SK-N-SH (cell line): ENCODE measurements at regions not wholly inside any gene's neighbourhood (a gene's known extent, or its start where the extent isn't known, plus 50 kb on each side); places are given as distances from the start of the nearest gene placed in this dataset.

ENCODE experiments used
- CTCF ChIA-PET: fragments of 300-600, 350-600 bp; formaldehyde crosslinking; extraction: SDS; loops from one replicate; lab custom pipeline; 2021; lab: Yijun Ruan, JAX
- POLR2A ChIA-PET: fragments of 350-600 bp; sonication (Branson Sonifier 250); formaldehyde crosslinking; extraction: SDS; loops from one replicate; lab custom pipeline; 2020; ENCODE audit warnings: antibody characterized with exemption, inconsistent platforms; lab: Yijun Ruan, JAX
- DNase-seq: peaks from one replicate; pipeline ENCODE4 v3.0.0; 2012
- H2AFZ ChIP-seq: fragments of 200-600 bp; sonication (generic); 2 replicates; pipeline ENCODE4 v1.8.1; 2016; ENCODE audit warnings: antibody characterized with exemption, mild to moderate bottlenecking, low read depth
- H3F3A ChIP-seq: fragments of 200-600 bp; sonication (generic); replicated peaks from 2 replicates; pipeline ENCODE3; 2016; ENCODE audit warnings: antibody characterized with exemption, mild to moderate bottlenecking; ENCODE audit not compliant: insufficient read depth
- H3K27ac ChIP-seq, 2 experiments: fragments of 200-500 bp in 1 of 2; fragments of 200-600 bp in 1 of 2; sonication (Bioruptor generic) in 1 of 2; sonication (generic), shearing (Covaris generic) in 1 of 2; 2 replicates each; pipeline versions ENCODE4 v1.5.1 to v1.6.1; 2014 to 2016; ENCODE audit warnings: low read depth in 2 of 2, inconsistent platforms in 1 of 2, low read length in 1 of 2, mild to moderate bottlenecking in 1 of 2, mixed read lengths in 1 of 2
- H3K27me3 ChIP-seq: fragments of 200-600 bp; sonication (generic), shearing (Covaris generic); 2 replicates; pipeline ENCODE4 v1.6.1; 2016; ENCODE audit warnings: mixed run types; ENCODE audit not compliant: insufficient read depth
- H3K36me3 ChIP-seq, 2 experiments: fragments of 200-500 bp in 1 of 2; fragments of 200-600 bp in 1 of 2; sonication (Bioruptor generic) in 1 of 2; sonication (generic) in 1 of 2; replicated peaks in 1 of 2; 2 replicates each; pipeline versions ENCODE3 to v1.5.1; 2014 to 2016; ENCODE audit warnings: low read length in 1 of 2, mild to moderate bottlenecking in 1 of 2; ENCODE audit not compliant: insufficient read depth in 2 of 2, control insufficient read depth in 1 of 2
- H3K4me1 ChIP-seq, 2 experiments: fragments of 200-500 bp in 1 of 2; fragments of 200-600 bp in 1 of 2; sonication (Bioruptor generic) in 1 of 2; sonication (generic), shearing (Covaris generic) in 1 of 2; 2 replicates each; pipeline versions ENCODE4 v1.5.1 to v1.6.1; 2014 to 2016; ENCODE audit warnings: low read depth in 1 of 2, low read length in 1 of 2, mixed run types in 1 of 2; ENCODE audit not compliant: insufficient read depth in 2 of 2, control insufficient read depth in 1 of 2
- H3K4me2 ChIP-seq: fragments of 200-600 bp; sonication (generic), shearing (Covaris generic); 2 replicates; pipeline ENCODE4 v1.6.1; 2017; ENCODE audit warnings: mixed run types
- H3K4me3 ChIP-seq, 2 experiments: fragments of 200-500 bp in 1 of 2; fragments of 200-600 bp in 1 of 2; sonication (Bioruptor generic) in 1 of 2; sonication (generic), shearing (Covaris generic) in 1 of 2; 2 replicates each; pipeline versions ENCODE4 v1.5.1 to v1.8.1; 2014 to 2016; ENCODE audit warnings: low read depth in 2 of 2, inconsistent platforms in 1 of 2, low read length in 1 of 2, mild to moderate bottlenecking in 1 of 2, mixed read lengths in 1 of 2, moderate library complexity in 1 of 2
- H3K79me2 ChIP-seq: fragments of 200-600 bp; sonication (generic); 2 replicates; pipeline ENCODE4 v1.8.1; 2017; ENCODE audit warnings: mild to moderate bottlenecking; ENCODE audit not compliant: insufficient read depth
- H3K9ac ChIP-seq: fragments of 200-600 bp; sonication (generic); 2 replicates; pipeline ENCODE4 v1.6.1; 2017; ENCODE audit warnings: mixed run types
- H3K9me2 ChIP-seq: fragments of 200-600 bp; sonication (generic); 2 replicates; pipeline ENCODE4 v1.6.1; 2017; ENCODE audit warnings: mixed run types
- H3K9me3 ChIP-seq: fragments of 200-600 bp; sonication (generic); 2 replicates; pipeline ENCODE4 v1.6.1; 2017; ENCODE audit warnings: mixed run types, mild to moderate bottlenecking, moderate library complexity
- H4K20me1 ChIP-seq: fragments of 200-600 bp; sonication (generic); 2 replicates; pipeline ENCODE4 v1.6.1; 2017; ENCODE audit warnings: mild to moderate bottlenecking, mixed run types; ENCODE audit not compliant: insufficient read depth
- EP300 ChIP-seq, 2 experiments: IDR thresholded peaks; 2 replicates each; pipeline versions ENCODE4 v1.4.0 to v1.6.1; 2012; ENCODE audit warnings: borderline replicate concordance in 1 of 2, low read depth in 1 of 2, low read length in 1 of 2
- EZH2phosphoT487 ChIP-seq: fragments of 200-600 bp; sonication (generic); IDR thresholded peaks from 2 replicates; pipeline ENCODE4 v1.6.1; 2017; ENCODE audit warnings: low read depth, mixed run types, mild to moderate bottlenecking, antibody characterized with exemption, moderate library complexity, borderline replicate concordance
- FOSL2 ChIP-seq: IDR thresholded peaks from 2 replicates; pipeline ENCODE4 v1.4.0; 2012; ENCODE audit warnings: low read depth, mild to moderate bottlenecking, moderate library complexity, borderline replicate concordance
- MAX ChIP-seq: IDR thresholded peaks from 2 replicates; pipeline ENCODE4 v1.4.0; 2012; ENCODE audit warnings: low read depth
- NFIC ChIP-seq: IDR thresholded peaks from 2 replicates; pipeline ENCODE4 v1.4.0; 2012; ENCODE audit warnings: borderline replicate concordance
- NRF1 ChIP-seq: IDR thresholded peaks from 2 replicates; pipeline ENCODE4 v1.6.1; 2012; ENCODE audit warnings: low read depth, mild to moderate bottlenecking, low read length
- POLR2AphosphoS5 ChIP-seq: IDR thresholded peaks from 2 replicates; pipeline ENCODE4 v1.6.1; 2012; ENCODE audit warnings: low read depth, low read length
- RXRA ChIP-seq: IDR thresholded peaks from 2 replicates; pipeline ENCODE4 v1.4.0; 2012; ENCODE audit warnings: low read depth, mild to moderate bottlenecking, borderline replicate concordance
- TEAD4 ChIP-seq: IDR thresholded peaks from 2 replicates; pipeline ENCODE4 v1.4.0; 2012; ENCODE audit warnings: mild to moderate bottlenecking, borderline replicate concordance; ENCODE audit not compliant: insufficient read depth
- USF2 ChIP-seq: fragments of 150-350 bp; IDR thresholded peaks from 2 replicates; pipeline ENCODE4 v1.6.1; 2017; ENCODE audit warnings: antibody characterized with exemption, low read length, low read depth, borderline replicate concordance
- YY1 ChIP-seq: IDR thresholded peaks from 2 replicates; pipeline ENCODE4 v1.4.0; 2012; ENCODE audit warnings: low read depth, mild to moderate bottlenecking
- ZBTB33 ChIP-seq: IDR thresholded peaks from 2 replicates; pipeline ENCODE4 v1.4.0; 2012; ENCODE audit warnings: low read depth, borderline replicate concordance
- WGBS: methylation state at CpG from one replicate; pipeline ENCODE4 v1.1.6; 2017; ENCODE audit warnings: low lambda C conversion rate; 5-methylcytosine and 5-hydroxymethylcytosine counted together

- Histone ChIP-seq H3K4me3 (no peak overlapping the region), H2AFZ (no peak overlapping the region), H3K4me2 (no peak overlapping the region), H3K27ac (no peak overlapping the region), H3K9me3 (no peaks in the 10 kb centered on the region), H3K4me1 (no peaks in the 10 kb centered on the region; a peak in 1 of 4 replicates), H4K20me1 (no peaks in the 10 kb centered on the region), H3F3A (no peaks in the 10 kb centered on the region), H3K36me3 (no peaks in the 10 kb centered on the region), H3K27me3 (no peaks in the 10 kb centered on the region), H3K9ac (no peak overlapping the region), H3K9me2 (no peaks in the 10 kb centered on the region), H3K79me2 (no peaks in the 10 kb centered on the region)
- TF ChIP-seq NRF1: no peak
- DNase-seq: no peak
- ChIA-PET CTCF (no interaction called here), POLR2A (no interaction called here)
Observed at GRCh38 chr11:104467404-104467803, 303.5 kb upstream of the PDGFD start.

GRCh38 chr11:104465321-104465720 lies 301.4 kb upstream of the PDGFD start:
- no peaks in the 10 kb centered on the region for H3F3A ChIP-seq
- H3K36me3 ChIP-seq: no peaks in the 10 kb centered on the region
- no peaks in the 10 kb centered on the region for H4K20me1 ChIP-seq
- POLR2A ChIA-PET: no interaction called here
- CTCF ChIA-PET: interaction anchor here (0.8 kb wide), 1 partner anchor 12 kb away, joined by 3 read pairs; no protein-coding TSS in a partner anchor
- no peaks in the 10 kb centered on the region for H3K9me2 ChIP-seq
- no peak overlapping the region for H3K4me3 ChIP-seq
- no peaks in the 10 kb centered on the region for H3K9me3 ChIP-seq
- H3K79me2 ChIP-seq: no peaks in the 10 kb centered on the region
- TF ChIP-seq MAX (no peak), FOSL2 (no peak), ZBTB33 (no peak), USF2 (no peak), NFIC (no peak), TEAD4 (no peak), RXRA (no peak), EP300 (IDR thresholded peaks at IDR 0.05; ENCODE audit: borderline replicate concordance in 1 of 2, low read depth in 1 of 2, low read length in 1 of 2) (no peak), POLR2AphosphoS5 (no peak), YY1 (no peak), EZH2phosphoT487 (no peak)
- TF ChIP-seq, all 33 proteins: peak for 0
- no peak overlapping the region for H3K4me2 ChIP-seq
- DNase-seq: no peak
- H3K9ac ChIP-seq: no peak overlapping the region
- 70% methylated on average over 1 of the region's 1 CpG for WGBS
- H3K27me3 ChIP-seq: no peaks in the 10 kb centered on the region
- no peaks in the 10 kb centered on the region; a peak in 1 of 4 replicates for H3K4me1 ChIP-seq
- no peak overlapping the region for H2AFZ ChIP-seq
- H3K27ac ChIP-seq: no peak overlapping the region
